ENCODE measurements at regions not wholly inside any gene's neighbourhood (a gene's known extent, or its start where the extent isn't known, plus 50 kb on each side); places are given as distances from the start of the nearest gene placed in this dataset.

GRCh38 chr5:155772009-155772662 is 554.8 kb upstream of the SGCD start:
- ATAC-seq = no peak
- no peaks in the 10 kb centered on the region for H3K9me3 ChIP-seq
- no peaks in the 10 kb centered on the region for H3K27me3 ChIP-seq
- no peak for DNase-seq
- in situ Hi-C loops (cut with MboI; ENCODE audit: low sequenced_read_pairs in 4 of 4) = no loop called here
- H3K36me3 ChIP-seq = no peaks in the 10 kb centered on the region
- no peak for TF ChIP-seq CTCF (IDR thresholded peaks at IDR 0.05 in 4 of 5, conservative IDR thresholded peaks at IDR 0.05 in 1 of 5)
- no peak for TF ChIP-seq POLR2A (IDR thresholded peaks at IDR 0.05)
- no peak overlapping the region for H3K4me3 ChIP-seq
- intact Hi-C loops (cut with DNase I; ENCODE audit: low total_unique reads) = no loop called here
- no peak overlapping the region for H3K27ac ChIP-seq
- peaks cover 6 to 10% of the 10 kb centered on the region in 2 donors for H3K4me1 ChIP-seq

DNA sequence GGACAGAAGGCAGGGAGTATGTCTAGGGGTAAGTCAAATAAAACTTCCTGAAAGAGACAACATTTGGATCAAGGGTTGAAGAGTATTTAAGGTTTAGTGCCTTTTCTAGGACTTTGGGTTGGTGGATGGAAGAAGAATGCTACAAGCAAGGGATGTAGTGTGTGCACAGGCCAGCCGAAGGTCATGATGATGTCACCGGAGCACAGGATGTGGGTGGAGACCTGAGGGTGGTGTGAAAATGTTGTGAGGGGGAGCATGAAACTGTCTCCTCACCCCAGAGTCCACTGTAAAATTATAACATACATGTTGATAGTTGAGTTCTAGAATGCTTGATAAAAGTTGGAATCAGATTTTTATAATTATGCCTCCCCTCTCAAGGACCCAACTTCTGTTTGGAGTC is 553.3 kb upstream of the SGCD start:
- Histone ChIP-seq H3K4me3 (no peak overlapping the region), H3K27ac (no peak overlapping the region), H3K9me3 (no peaks in the 10 kb centered on the region), H3K4me1 (peaks cover 3 to 11% of the 10 kb centered on the region in 2 donors), H3K36me3 (no peaks in the 10 kb centered on the region), H3K27me3 (no peaks in the 10 kb centered on the region)
- DNase-seq (no peak), ATAC-seq (no peak)
- intact Hi-C loops (cut with DNase I; ENCODE audit: low total_unique reads) = no loop called here
- TF ChIP-seq POLR2A (IDR thresholded peaks at IDR 0.05) (no peak), CTCF (IDR thresholded peaks at IDR 0.05 in 4 of 5, conservative IDR thresholded peaks at IDR 0.05 in 1 of 5) (no peak)
- in situ Hi-C loops (cut with MboI; ENCODE audit: low sequenced_read_pairs in 4 of 4) = no loop called here

GRCh38 chr5:155780260-155780659 is 546.7 kb upstream of the SGCD start:
- Histone ChIP-seq H3K4me1 (peaks cover 0 to 9% of the 10 kb centered on the region in 2 donors), H3K36me3 (no peaks in the 10 kb centered on the region), H3K27me3 (no peaks in the 10 kb centered on the region), H3K9me3 (no peaks in the 10 kb centered on the region), H3K4me3 (no peak overlapping the region), H3K27ac (no peak overlapping the region)
- intact Hi-C loops (cut with DNase I; ENCODE audit: low total_unique reads) = no loop called here
- DNase-seq = no peak
- ATAC-seq = no peak
- TF ChIP-seq POLR2A (IDR thresholded peaks at IDR 0.05) (no peak), CTCF (IDR thresholded peaks at IDR 0.05 in 4 of 5, conservative IDR thresholded peaks at IDR 0.05 in 1 of 5) (no peak)
- in situ Hi-C loops (cut with MboI; ENCODE audit: low sequenced_read_pairs in 4 of 4) = no loop called here

- intact Hi-C loops (cut with DNase I; ENCODE audit: low total_unique reads) = no loop called here
Measured at GRCh38 chr5:155783246-155783645, 543.7 kb upstream of the SGCD start.

More at GRCh38 chr5:155783246-155783645, 543.7 kb upstream of the SGCD start:
- TF ChIP-seq CTCF (IDR thresholded peaks at IDR 0.05 in 4 of 5, conservative IDR thresholded peaks at IDR 0.05 in 1 of 5) (no peak), POLR2A (IDR thresholded peaks at IDR 0.05) (no peak)
- Histone ChIP-seq H3K4me1 (peaks cover 6 to 8% of the 10 kb centered on the region in 2 donors), H3K4me3 (no peak overlapping the region), H3K27me3 (no peaks in the 10 kb centered on the region), H3K27ac (no peak overlapping the region), H3K36me3 (no peaks in the 10 kb centered on the region), H3K9me3 (no peaks in the 10 kb centered on the region)
- in situ Hi-C loops (cut with MboI; ENCODE audit: low sequenced_read_pairs in 4 of 4) = no loop called here
- no peak for DNase-seq
- no peak for ATAC-seq

All from gastrocnemius medialis (tissue), 4 donors.